Fibroblast of lung (primary cell): ENCODE measurements at regions not wholly inside any gene's neighbourhood (a gene's known extent, or its start where the extent isn't known, plus 50 kb on each side); places are given as distances from the start of the nearest gene placed in this dataset.

Experiments
- CTCF ChIP-seq, 2 donors: IDR thresholded peaks in 1 of 2; conservative IDR thresholded peaks in 1 of 2; 1 replicate in 1 of 2; 2 replicates in 1 of 2; pipeline ENCODE4 v1.5.1; 2011 to 2012; ENCODE audit warnings: low read length in 2 of 2, control low read depth in 1 of 2, inconsistent platforms in 1 of 2, low read depth in 1 of 2, mild to moderate bottlenecking in 1 of 2
- EZH2 ChIP-seq: IDR thresholded peaks from 2 replicates; pipeline ENCODE4 v1.5.1; 2012; ENCODE audit warnings: low read length, control low read depth, mild to moderate bottlenecking; ENCODE audit errors: missing control alignments

- no peak for TF ChIP-seq EZH2
- TF ChIP-seq CTCF (conservative IDR thresholded peaks at IDR 0.05 in 1 of 2, IDR thresholded peaks at IDR 0.05 in 1 of 2; ENCODE audit: low read depth in 1 of 2, low read length in 2 of 2) = no peak
Observed at GRCh38 chr5:163623986-163624385, 118.6 kb downstream of the MAT2B start.
